HG03575 (cell line): ENCODE measurements at regions not wholly inside any gene's neighbourhood (a gene's known extent, or its start where the extent isn't known, plus 50 kb on each side); places are given as distances from the start of the nearest gene placed in this dataset.

ENCODE experiments used
- ATAC-seq: cut with Tn5 transposase; IDR thresholded peaks from one replicate; pipeline ENCODE4 v1.9.1; 2021; ENCODE audit not compliant: unreplicated experiment, insufficient number of reproducible peaks, low FRiP score; ENCODE audit errors: extremely low read depth

- ATAC-seq, result no peak
Measured at GRCh38 chr13:77387607-77388200, 60.8 kb upstream of the MYCBP2 start.

DNA sequence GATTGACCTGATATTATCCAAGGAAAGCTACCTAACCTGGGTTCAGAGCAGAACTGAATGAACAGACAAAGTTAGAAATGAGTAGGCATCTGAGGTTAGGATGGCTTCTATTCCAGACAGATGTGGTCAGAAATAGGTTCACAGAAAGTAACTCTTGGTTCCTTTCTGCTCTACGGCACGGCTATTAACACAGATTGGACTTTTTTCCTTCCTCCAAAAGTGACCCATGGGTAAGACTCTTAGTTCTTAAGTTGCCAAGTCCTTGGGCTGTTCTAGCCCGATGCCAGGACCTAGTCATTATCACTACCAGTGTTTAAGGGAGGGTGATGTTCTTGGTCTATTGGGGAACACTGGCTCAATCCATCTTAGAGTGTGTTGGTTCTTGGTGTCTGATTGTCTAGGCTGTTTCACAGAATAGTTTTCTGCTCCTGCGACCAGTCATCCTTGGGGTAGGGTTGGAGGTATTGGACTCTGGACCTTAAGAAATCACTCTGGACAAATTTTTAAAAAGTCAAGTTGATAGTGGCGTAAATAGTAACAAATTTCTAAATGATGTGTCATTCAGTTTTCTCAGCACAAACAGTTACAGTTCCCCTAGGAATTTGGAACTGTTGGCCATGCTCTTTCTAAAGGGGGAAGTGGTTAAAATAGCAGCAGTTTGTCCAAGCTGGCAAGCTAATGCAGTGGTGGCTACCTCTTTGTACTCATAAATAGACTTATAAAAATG is 60.1 kb upstream of the MYCBP2 start:
- no peak for ATAC-seq

DNA sequence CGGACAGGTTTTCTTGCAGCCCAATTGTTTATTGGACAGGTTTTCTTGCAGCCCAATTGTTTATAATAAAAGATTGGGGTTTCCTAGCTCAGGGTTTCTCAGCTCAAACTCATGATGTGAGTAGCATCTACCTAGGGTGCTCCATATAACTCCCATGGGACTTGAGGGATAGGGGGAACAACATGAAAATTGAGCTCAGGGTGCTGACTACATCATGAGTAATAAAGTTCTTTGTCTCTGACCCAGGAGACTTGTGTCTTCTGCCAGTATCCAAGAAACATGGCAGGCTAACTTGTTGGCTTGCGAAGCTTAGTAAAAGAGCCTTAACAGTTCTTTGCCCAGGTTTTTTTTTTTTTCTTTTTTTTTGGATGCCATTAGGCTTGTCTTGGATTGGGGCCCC is 59.2 kb upstream of the MYCBP2 start:
- no peak for ATAC-seq

DNA sequence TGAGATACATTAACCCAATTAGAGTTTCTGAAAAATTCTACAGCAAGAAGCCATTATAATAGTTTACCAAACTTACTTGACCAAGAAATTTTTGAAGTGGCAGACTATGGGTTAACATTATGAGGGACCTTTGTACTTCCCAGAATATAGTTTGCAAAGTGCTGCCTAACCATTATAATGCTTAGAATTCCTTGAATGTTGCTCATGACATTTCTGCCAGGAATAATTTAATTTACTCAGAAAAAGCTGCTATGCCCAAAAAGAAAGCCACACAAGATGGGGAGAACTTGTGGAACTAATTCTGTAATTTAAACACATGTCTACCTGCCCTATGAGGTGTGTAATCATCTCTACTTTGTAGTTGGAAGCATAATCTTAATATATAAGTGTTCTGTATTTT is 58.1 kb upstream of the MYCBP2 start:
- no peak for ATAC-seq

DNA sequence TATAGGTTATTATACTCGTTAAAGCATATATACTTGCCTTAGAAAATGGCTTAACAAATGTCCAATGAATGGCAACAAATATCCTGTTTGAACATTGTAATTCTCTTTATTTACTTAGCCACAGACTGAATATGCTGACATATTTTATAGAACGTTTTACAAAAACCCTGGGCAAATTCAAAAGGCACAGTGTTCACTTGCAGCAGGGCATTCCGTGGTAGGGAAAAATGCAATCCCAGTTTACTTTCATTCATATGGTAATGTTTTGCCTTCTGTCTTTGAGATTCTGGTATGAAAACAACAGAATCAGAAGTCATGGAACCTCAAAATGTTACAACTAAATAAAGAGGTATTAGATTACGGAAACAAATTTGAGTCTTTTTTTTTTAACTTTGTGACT is 56.2 kb upstream of the MYCBP2 start:
- no peak for ATAC-seq

- ATAC-seq, result no peak
Measured at GRCh38 chr13:77381059-77381458, 54.2 kb upstream of the MYCBP2 start.

DNA sequence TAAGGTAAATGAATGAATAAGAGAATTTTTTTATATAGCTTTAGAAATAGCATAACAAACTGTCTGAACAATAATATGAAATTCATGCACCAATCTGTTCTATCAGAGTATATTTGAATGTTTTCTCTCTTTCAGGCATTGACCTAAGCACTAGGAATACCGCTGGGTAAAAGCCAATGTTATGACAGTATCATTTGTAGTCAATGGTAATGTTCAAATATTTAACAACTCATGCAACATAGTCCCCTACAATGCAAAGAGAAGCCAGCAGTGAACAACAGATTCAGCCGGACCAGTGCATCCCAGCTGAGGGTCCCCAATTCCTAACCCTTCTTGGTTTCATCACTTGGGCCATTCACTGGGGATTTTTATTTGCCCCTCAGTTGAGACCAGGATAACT is 52.6 kb upstream of the MYCBP2 start:
- ATAC-seq, result no peak

DNA sequence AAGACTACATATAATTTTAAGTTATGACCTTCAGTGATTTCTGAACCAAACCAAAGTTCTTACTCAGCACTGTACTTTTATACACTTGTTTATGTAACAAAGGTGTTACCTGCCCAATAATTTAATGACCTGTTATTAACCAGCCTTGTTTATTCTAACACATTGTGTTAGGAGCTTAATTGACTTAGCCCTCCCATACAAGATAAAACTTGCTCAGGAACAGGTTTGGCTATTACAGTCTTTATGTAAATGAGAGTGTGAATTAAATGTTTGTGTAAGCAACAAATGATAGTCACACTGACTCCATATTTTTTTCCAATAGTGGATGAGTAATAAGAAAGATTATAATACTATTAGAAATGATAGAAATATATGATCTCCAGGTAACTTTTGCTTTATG is 51.8 kb upstream of the MYCBP2 start:
- no peak for ATAC-seq

DNA sequence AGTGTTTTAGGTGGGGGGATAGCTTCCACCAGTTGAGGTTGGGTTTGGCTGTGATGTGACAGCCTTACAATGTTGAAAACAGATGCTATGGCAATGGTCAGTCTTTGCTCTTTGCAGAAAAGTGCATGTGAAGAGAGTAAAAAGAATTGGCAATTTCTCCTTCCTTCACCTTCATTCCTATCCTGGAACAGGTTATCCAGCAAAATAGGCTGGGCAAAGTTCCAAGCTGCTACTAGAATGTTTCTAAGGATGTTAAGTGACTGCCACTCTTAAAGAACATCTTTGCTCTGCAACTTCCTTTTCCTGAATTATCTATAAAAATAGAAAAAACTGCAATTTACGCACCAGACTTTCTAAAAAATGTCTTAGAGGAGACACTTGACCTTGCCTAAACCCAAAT is 50.1 kb upstream of the MYCBP2 start:
- ATAC-seq, result no peak
